HG02588 (cell line): ENCODE measurements at regions not wholly inside any gene's neighbourhood (a gene's known extent, or its start where the extent isn't known, plus 50 kb on each side); places are given as distances from the start of the nearest gene placed in this dataset.
"Not testable (repeated sequence)": the region's sequence is repeated elsewhere in the genome, so short reads cannot be mapped to it uniquely, and the experiment has no call there.

Source experiments
- ATAC-seq: cut with Tn5 transposase; IDR thresholded peaks from one replicate; pipeline ENCODE4 v1.9.1; 2021; ENCODE audit warnings: mild to moderate bottlenecking, moderate library complexity; ENCODE audit not compliant: unreplicated experiment

DNA sequence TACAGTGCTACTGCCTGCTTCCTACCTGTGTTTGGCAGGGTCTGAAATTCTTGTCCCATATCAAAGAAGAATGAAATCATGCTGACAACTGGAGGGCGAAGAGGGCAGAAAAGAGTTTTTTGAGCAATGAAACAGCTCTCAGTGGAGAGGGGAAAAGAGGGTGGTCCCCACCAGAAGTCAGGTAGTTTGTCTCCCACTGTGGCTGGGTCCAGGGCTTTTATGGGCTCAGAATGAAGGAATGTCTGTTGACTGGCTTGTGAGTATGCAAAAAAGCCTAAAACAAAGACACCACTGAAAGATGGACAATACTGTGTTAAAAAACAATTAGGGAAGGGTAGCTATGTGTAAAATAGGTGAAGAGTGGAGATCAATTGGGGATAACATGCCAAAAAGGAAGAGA, 115.0 kb downstream of the ADAM29 start:
- ATAC-seq: no peak

DNA sequence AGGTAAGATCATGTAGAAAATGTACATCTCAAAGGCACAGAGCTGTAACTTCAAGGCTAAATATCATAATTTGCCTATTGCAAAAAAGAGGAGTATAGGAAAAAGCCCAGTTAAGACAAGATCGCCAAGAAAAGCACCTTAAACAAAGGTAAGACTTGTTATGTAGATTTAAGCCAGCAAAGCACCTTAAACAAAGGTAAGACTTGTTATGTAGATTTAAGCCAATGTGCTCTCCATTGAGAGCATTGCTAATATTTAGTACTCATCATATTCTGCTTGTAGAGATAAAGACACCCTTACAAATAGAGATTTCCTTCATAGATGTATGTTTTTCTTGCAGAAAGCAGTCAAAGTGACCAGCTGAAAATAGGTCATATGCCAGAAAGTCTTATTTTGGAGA, 115.8 kb downstream of the ADAM29 start:
- no peak for ATAC-seq

DNA sequence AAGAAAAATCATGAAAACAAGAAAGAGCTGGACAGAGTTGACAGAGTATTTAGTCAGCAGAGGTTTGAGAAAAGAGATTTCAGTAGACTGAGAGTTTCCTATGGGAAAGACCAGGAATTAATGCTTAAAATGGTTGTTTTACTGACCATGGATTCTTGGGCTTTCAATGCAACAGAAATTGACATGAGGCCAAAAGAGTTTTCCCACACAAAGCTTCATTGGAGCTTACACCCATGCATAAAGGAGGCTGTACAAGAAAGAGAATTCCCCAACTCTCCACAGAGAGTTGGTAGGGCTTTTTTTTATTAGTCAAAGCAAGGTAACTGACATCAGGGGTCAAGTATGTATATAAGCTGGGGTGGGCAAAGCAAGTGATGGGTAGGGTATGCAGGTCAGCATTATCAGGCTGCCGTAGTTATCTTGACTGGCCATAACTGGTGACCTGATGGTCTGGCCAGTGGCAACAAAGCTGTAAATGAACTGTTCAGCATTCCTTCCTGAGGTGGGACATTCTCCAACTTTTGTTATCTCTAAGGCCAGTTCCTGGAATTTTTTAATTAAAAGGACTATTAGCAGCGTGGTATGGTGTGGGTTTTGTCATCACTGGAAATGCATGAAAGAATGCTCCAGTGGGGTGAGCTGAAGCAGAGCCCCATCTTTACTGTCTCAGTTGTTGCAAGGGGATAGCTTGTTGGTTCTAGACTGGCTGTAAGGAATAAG, 117.0 kb downstream of the ADAM29 start:
- ATAC-seq: no peak

DNA sequence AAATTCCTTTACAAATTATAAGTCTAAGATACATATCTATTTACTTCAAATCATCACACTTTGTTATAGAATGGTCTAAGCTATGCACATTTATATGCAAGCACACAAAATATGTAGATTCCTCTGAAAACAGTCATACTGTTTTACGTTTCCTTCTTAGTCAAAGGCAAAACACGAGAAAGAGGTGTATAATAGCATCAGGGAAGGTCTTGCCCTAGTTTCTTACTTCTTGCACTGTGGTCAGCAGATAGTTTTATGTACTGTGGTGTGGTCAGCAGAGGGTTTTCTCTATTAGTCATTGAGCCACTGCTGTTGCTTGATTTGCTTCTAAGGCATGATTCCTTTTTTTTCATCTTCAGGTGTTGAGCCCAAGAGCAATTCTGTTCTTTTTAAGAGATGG, 117.7 kb downstream of the ADAM29 start:
- no peak for ATAC-seq

DNA sequence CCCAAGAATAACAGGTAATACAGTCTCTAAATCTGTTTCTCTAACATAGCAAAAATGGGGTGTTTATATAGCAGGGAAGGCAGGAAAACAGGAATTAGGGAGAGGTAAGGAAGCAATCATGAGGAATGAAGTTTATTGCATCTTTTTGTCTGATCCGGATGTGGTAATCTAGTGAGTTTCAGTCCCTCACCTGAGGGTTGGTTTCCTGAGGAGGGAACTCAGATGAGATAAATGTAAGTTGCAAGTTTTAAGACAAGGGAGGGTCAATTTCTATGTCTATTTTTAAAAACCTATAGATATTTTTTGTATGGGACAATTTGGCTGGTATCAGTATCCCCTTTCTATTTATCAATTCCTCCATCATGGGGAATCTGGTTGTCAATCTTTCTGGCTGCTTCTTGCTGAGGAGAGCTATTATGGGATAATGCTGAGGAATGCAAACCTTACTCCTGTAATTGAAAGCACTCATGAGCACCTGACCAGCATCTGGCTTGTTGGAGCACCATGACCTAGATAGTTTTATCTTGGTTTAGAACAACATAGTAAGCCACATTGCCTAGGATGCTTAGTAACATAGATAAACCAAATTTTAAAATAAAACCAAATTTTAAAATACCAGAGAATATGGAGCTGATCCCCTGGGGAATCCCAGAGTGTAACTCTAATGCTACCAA, 130.1 kb downstream of the ADAM29 start:
- ATAC-seq: no peak

DNA sequence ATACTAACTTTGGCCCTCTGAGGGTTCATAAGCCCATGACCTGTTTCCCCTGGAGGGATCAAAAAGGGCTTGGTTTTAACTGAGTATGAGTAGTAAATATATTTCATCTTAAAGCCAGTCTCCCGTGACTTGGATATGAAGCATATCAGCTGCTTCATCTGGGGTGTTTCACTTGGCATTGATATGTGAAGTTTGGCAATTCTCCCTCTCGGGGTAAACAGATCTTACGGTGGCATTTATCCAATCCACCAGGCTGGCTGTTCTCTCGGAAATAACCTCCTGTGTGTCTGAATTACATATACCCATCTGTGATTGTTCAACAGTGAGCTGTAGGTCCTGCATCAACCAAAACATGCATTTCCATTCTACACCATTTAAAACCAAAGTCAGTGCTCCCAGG, 130.7 kb downstream of the ADAM29 start:
- ATAC-seq: no peak

DNA sequence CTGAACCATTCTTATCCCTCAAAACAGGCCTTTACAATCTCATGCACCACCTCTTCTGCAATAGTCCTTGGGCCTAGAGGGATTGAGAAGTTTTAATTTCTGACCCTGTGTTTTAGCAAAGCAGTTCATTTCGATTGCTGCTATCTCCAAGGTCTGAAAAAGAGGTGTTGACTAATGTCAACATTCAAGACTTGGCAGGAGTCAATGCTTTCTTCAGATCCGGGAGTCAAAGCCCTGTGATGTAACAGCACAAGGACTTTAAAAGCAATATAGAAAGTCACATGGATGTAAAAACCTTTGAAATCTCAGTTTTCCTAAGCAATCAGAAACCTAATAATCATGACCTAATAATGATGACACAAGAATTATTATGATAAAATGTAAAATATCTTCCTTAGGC, 133.8 kb downstream of the ADAM29 start:
- ATAC-seq: no peak

DNA sequence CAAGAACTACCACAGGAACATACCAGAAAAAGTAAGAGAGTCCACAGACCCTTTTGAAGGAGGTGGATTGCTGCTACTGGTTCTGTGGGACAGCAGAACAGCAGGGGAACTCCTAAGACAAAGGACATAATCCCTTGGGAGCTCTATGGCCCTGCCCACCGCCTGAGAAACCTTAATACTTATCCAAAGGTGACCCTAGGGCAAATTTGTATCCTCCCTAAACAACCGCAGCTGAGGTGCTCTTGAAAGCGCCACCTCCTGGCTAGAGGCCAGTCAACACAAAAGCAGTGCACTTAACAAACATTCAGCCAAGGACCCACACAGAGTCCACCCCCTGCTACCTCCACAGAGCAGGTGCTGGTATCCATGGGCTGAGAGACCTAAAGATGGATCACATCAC, 136.8 kb downstream of the ADAM29 start:
- no peak for ATAC-seq

DNA sequence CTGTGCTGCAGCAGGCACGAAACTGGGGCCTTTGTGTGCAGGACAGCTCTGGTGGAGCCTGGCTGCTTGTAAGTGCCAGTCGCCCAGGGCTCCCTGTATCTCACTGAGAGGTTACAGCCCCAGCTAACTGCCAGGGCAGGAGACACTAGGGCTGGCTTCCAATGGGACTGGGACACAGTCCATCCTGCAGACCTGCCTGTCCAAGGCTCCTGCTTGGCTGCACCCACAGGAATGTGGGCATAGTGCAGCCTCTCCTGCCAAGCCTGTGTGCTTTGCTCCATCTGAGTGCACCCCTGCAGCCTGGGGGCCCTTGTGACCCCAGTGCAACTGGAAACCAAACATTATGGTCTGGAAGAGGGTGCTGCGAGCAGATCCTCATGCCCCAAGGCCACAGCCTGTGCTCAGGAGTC, 144.0 kb downstream of the ADAM29 start:
- ATAC-seq: no peak

DNA sequence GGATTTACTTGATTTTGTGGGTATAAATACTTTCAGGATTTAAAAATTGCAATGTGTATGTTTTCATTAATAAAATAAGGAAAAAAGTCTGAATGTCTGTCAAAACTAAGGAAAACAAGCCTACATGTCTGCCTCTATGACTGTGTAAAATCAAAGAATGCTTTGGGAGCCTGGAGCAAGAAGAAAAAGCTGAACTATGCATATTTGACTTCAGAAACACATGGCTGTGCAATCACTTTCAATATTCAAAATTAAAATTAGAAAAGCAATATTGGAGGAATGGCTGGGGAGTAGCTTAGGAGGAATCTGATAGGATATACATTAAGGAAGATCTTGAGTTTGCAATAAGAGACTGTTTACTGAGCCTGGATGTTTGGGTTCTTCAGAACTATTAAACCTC, 147.1 kb downstream of the ADAM29 start:
- no peak for ATAC-seq

DNA sequence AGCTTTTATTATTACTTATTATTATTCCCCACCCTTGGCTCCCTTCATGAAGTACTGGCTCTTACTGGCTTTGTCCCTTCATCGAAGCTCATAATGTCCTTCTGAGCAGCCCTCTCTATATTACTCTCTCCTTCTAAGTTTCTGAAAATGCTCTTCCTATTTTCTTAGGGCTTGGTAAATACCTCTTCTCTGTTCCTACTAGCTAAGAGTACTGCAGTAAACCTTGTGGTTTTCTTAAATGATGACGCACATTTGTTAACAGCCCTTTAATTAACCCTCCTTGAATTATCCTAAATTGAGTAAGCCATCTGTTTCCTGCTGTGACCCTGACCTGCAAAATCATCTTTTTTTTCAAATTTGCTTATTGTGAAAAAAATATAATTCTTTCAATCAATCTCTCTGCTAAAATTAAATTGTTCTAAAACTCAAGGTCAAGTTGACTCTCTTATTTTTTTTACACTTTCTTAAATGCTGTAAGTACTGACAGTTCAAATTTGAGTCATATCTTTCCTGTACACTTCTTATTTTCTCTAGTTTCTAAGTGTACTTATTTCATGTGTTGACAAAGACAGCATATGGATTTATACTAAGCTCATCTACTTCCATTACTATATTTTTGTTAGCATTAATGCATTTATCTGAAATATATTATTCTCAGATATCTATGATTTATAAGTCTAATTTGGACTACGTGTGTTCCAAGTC, 148.9 kb downstream of the ADAM29 start:
- no peak for ATAC-seq

DNA sequence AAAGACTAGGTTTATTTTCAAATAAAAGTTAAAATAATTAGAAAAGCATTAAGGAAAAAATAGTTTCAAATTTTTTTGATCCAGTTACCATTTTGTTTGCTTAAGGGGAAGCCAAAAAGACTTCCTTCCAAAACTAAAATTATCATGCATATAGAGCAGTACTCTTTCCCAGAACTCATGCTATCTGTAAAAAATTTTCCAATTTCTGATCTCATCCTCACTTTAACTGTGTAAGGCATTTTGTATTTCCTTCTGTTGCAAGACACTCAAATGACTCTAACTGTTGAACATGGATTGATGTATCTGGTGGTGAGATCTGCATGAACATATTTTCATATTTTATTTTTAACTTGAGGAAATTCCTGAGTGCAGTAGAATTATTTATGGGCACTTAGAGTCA, 150.1 kb downstream of the ADAM29 start:
- ATAC-seq: no peak

DNA sequence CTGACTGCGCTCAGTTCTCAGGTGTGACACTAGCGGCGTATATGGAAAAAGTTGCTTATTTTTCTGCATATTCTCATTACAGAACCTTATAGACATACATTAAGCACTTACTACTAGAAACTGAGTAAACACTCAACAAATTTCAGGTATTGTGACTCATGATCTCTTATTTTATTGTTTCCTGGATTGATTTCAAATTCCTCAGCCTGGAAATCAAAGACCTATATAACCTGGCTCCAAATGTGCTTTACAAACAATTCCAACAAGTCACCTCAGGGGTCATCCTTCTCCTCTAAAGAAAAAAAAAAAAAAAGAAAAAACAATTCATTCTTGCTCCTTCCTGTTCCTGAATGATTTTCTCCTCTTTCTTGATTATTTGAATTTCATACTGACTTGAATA, 152.3 kb downstream of the ADAM29 start:
- no peak for ATAC-seq

DNA sequence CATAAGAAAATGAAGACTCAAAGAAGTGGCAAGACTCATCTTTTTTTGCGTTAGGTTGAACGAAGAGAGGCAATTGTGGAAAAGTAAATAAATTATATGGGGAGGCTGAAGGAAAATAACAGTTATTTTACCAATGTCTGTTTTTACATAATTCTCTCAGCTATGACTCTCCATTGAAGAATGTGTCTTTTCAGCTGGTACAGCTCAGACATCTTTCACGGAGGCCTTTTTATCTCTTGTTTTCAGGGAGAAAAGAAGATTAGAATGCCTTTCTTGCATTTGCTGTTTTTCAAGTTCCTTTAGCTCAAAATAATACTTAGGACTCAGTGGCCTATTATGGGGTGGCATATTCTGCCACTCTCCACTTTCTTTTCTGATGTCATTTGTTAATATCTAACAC, 153.0 kb downstream of the ADAM29 start:
- ATAC-seq: no peak

DNA sequence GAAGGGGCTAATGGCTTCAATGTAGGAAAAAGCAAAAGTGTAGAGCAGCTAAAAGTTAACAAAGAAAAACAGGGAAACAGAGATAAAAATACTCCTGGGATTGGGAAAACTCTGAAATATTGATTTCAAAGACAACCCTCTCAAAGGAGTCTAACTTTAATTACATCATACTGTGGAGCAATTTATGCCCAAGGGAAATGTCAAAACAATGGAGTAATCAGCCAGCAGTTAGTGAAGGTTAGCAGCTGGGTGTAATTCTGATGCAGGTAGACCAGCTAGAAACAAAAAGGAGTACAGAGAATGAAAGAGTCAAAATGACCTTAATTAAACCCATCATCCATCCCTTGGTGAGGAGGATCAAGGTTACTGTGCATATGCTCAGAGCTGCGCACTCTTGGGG, 169.0 kb downstream of the ADAM29 start:
- ATAC-seq: no peak

DNA sequence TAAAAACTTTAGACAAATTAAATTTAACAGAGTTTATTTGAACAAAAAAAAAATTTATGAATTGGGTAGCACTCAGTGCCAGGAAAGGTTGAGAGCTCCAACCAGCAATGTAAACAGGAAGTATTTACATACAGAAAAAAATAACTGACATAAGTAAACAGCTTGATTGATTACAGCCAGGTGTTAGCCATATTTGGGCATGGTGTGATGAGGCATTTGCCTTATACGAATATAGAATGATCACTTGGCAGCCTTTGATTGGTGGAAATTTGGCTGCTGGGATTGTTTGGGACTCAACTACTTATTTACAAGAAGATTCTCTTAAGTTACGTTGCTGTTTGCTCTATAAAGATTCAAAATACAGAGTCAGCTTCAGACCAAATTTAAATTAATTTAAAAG, 172.0 kb downstream of the ADAM29 start:
- ATAC-seq: no peak

DNA sequence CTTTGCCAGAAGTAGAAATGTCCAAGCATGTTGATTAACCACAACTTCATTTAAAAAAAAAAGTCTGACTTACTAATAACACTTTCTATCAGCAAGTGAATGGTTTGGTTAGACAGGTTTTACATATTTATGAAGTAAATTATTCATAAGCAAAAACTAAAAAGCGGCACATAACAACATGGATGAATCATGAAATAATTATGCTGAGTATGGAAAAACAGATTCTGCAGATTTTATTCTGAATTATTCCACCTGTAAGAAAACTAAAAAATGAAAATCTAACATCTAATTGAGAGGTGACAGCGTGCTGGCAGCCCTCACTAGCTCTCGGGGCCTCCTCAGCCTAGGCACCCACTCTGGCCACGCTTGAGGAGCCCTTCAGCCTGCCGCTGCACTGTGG, 173.5 kb downstream of the ADAM29 start:
- ATAC-seq: no peak

DNA sequence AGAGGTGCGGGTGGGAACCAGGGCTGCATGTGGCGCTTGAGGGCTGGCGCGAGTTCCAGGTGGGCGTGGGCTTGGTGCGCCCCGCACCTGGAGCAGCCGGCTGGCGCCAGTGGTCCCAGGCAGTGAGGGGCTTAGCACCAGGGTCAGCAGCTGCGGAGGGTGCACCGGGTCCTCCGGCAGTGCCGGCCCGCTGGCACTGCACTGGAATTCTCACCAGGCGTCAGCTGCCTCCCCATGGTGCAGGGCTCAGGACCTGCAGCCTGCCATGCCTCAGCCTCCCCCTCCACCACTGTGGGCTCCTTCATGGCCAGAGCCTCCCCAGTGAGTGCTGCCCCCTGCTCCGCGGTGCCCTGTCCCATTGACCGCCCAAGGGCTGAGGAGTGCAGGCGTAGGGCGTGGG, 174.0 kb downstream of the ADAM29 start:
- ATAC-seq: no peak

DNA sequence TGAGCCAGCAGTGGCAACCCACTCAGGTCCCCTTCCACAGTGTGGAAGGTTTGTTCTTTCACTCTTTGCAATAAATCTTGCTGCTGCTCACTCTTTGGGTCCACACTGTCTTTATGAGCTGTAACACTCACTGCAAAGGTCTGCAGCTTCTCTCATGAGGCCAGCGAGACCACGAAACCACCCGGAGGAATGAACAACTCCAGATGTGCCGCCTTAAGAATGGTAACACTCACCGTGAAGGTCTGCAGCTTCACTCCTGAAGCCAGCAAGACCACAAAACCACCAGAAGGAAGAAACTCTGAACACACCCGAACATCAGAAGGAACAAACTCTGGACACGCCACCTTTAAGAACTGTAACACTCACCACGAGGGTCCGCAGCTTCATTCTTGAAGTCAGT, 174.9 kb downstream of the ADAM29 start:
- ATAC-seq: not testable (repeated sequence)

DNA sequence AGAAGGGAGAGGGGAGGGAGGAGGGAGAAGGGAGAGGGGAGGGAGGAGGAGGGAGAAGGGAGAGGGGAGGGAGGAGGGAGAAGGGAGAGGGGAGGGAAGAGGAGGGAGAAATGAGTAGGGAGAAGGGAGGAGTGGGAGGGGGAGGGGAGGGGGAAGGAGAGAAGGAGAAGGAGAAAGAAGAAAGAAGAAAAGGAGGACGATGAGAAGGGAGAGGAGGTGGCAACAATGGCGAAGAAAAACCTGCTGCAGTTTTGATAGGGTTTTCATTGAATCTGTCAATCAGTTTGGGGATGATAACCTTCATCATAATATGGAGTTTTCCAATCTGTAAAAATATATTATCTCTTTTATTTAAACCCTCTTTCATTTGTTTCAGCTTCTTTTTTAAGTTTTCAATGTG, 185.2 kb downstream of the ADAM29 start:
- no peak for ATAC-seq

DNA sequence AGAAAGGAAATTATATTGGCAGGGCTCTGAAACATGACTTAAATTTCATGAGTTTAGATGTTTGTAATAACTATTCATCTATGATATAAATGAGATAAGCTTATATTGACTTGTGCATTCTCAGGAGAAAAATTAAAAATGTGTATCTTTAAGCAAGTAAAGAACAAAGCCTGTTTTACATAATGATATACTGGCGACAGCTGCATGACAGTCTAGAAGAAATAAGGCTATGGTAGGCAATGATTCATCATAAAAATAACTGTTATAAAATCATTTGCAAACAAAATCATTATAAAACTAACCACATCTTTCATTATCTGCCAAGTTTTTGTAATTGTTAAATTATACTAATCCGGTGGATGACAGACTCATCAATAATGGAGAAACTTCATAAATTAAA, 188.1 kb downstream of the ADAM29 start:
- ATAC-seq: no peak

DNA sequence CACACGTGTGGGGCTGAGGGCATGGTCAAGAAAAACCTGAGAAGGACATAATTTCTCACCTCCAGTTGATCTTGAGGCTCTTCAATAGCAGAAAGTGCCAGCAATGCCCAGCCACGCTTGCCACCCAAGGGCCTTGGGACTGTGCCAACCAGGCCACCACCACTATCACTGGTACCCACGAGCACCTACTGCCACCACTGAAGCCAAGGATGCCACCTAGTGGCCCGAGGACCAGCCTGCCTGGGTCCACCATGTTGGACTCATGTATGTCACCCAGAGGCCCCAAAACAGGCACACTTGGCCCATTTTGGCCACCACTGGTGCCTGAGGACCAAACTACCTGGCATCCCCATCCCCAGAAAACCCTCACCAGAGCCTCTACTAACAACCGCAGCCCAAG, 191.8 kb downstream of the ADAM29 start:
- ATAC-seq: no peak
